Stomach (tissue), 4 donors: ENCODE measurements at regions not wholly inside any gene's neighbourhood (a gene's known extent, or its start where the extent isn't known, plus 50 kb on each side); places are given as distances from the start of the nearest gene placed in this dataset.

Experiments used
- EP300 ChIP-seq: sonication (generic); formaldehyde crosslinking; IDR thresholded peaks from one replicate; pipeline ENCODE4 v1.6.1; 2017; ENCODE audit warnings: antibody characterized with exemption
- POLR2A ChIP-seq, 4 donors: fragments of 450-650 bp; IDR thresholded peaks; one replicate each; pipeline ENCODE4 v1.6.1; 2016; ENCODE audit warnings: antibody characterized with exemption in 4 of 4, control low read depth in 2 of 4, mild to moderate bottlenecking in 1 of 4, moderate library complexity in 1 of 4
- TF ChIP-seq, protein P1 (sequence below), 7 experiments: fragments of 450-650 bp in 4 of 7; fragments of 200-600 bp in 3 of 7; sonication (generic) in 3 of 7; IDR thresholded peaks; one replicate each; pipeline ENCODE4 v1.5.1; 2016 to 2019; ENCODE audit warnings: antibody characterized with exemption in 7 of 7, control low read depth in 2 of 7, mild to moderate bottlenecking in 1 of 7

- TF ChIP-seq, protein P1, sequence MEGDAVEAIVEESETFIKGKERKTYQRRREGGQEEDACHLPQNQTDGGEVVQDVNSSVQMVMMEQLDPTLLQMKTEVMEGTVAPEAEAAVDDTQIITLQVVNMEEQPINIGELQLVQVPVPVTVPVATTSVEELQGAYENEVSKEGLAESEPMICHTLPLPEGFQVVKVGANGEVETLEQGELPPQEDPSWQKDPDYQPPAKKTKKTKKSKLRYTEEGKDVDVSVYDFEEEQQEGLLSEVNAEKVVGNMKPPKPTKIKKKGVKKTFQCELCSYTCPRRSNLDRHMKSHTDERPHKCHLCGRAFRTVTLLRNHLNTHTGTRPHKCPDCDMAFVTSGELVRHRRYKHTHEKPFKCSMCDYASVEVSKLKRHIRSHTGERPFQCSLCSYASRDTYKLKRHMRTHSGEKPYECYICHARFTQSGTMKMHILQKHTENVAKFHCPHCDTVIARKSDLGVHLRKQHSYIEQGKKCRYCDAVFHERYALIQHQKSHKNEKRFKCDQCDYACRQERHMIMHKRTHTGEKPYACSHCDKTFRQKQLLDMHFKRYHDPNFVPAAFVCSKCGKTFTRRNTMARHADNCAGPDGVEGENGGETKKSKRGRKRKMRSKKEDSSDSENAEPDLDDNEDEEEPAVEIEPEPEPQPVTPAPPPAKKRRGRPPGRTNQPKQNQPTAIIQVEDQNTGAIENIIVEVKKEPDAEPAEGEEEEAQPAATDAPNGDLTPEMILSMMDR (IDR thresholded peaks at IDR 0.05), result no peak
- TF ChIP-seq POLR2A (IDR thresholded peaks at IDR 0.05) (no peak), EP300 (no peak)
Measured at GRCh38 chr2:59570818-59571217, 982.6 kb downstream of the BCL11A start.
